Mucosa of descending colon (tissue), 3 donors: ENCODE measurements at regions not wholly inside any gene's neighbourhood (a gene's known extent, or its start where the extent isn't known, plus 50 kb on each side); places are given as distances from the start of the nearest gene placed in this dataset.

Experiments used
- ATAC-seq: fragments of 200-7000 bp; cut with Tn5 transposase; one replicate; pipeline ENCODE4 v1.9.1; 2020; ENCODE audit warnings: mild to moderate bottlenecking, moderate library complexity
- DNase-seq, 3 donors: peaks; one replicate each; pipeline ENCODE4 v3.0.0-alpha.2; 2020
- H3K36me3 ChIP-seq: fragments of 200-600 bp; one replicate; pipeline ENCODE4 v1.8.0; 2021; ENCODE audit warnings: low read depth, mild to moderate bottlenecking
- H3K4me1 ChIP-seq: fragments of 200-600 bp; one replicate; pipeline ENCODE4 v1.8.0; 2021; ENCODE audit warnings: low read depth, mild to moderate bottlenecking
- H3K4me3 ChIP-seq: fragments of 200-600 bp; one replicate; pipeline ENCODE4 v1.8.0; 2021; ENCODE audit warnings: mild to moderate bottlenecking
- H3K9me3 ChIP-seq: fragments of 200-600 bp; one replicate; pipeline ENCODE4 v1.8.0; 2021; ENCODE audit warnings: mild to moderate bottlenecking
- intact Hi-C, 2 donors: fragments of 100-400 bp; cut with DNase I in 1 of 2; cut with micrococcal nuclease in 1 of 2; formaldehyde crosslinking; loops; one replicate each; pipeline versions ENCODE4 v1.11.0 to v1.11.1; 2022; cut with DNase I, micrococcal nuclease
- TF ChIP-seq, protein P1 (sequence below): fragments of 200-600 bp; IDR thresholded peaks from one replicate; pipeline ENCODE4 v1.8.0; 2022; ENCODE audit warnings: antibody characterized with exemption, mild to moderate bottlenecking
- donor health status: DM: no; HTN: no; CAD: no; lungs with moderate emphysema.
- donor health status: DM: no; HTN: no; CAD: no.
- donor health status: DM: no; HTN: yes; CAD: no.

DNA sequence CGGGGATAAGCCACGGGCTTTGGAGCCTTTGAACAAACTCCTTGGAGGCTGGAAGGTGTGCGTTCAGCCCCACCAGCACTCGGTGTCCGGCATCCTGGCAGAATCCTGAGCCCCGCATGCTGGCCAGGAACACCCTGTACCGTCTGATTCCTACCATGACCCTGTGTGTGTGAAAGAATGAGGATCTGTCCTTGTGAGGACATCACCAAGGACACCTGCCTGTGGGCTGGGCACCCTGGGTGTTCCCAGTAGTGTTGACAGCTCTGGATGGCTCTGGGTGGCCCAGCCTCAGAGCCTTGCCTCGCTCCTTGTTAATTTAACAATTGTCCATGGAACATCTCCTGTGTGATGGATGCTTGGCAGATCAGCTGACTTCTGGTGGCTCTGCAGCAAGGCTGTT is 234.3 kb downstream of the QKI start:
- no peaks in the 10 kb centered on the region for H3K4me1 ChIP-seq
- DNase-seq (no peak), ATAC-seq (no peak)
- no peak overlapping the region for H3K4me3 ChIP-seq
- TF ChIP-seq, protein P1, sequence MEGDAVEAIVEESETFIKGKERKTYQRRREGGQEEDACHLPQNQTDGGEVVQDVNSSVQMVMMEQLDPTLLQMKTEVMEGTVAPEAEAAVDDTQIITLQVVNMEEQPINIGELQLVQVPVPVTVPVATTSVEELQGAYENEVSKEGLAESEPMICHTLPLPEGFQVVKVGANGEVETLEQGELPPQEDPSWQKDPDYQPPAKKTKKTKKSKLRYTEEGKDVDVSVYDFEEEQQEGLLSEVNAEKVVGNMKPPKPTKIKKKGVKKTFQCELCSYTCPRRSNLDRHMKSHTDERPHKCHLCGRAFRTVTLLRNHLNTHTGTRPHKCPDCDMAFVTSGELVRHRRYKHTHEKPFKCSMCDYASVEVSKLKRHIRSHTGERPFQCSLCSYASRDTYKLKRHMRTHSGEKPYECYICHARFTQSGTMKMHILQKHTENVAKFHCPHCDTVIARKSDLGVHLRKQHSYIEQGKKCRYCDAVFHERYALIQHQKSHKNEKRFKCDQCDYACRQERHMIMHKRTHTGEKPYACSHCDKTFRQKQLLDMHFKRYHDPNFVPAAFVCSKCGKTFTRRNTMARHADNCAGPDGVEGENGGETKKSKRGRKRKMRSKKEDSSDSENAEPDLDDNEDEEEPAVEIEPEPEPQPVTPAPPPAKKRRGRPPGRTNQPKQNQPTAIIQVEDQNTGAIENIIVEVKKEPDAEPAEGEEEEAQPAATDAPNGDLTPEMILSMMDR = no peak
- intact Hi-C loops = no loop called here
- no peaks in the 10 kb centered on the region for H3K9me3 ChIP-seq
- no peaks in the 10 kb centered on the region for H3K36me3 ChIP-seq

DNA sequence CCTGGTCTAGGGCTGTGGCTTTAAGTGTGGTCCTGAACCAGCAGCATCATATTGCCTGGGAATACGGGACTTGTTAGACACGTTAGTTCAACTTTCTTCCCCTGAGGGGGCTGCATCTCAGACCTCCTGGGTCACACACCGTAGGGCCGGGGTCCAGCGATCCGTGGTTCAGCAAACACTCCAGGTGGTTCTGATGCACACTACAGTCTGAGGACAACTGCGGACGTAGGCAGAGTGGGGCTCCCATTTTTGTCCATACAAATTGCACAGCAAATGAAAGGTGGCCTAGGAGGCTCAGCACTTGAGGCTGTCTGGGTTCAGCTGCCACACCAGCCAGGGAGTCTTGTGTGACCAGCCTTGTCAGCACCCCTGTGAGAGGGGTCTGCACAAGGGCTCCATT is 233.1 kb downstream of the QKI start:
- TF ChIP-seq, protein P1 = no peak
- ATAC-seq = no peak
- H3K36me3 ChIP-seq = no peaks in the 10 kb centered on the region
- no peak for DNase-seq
- H3K4me3 ChIP-seq = no peak overlapping the region
- no peaks in the 10 kb centered on the region for H3K4me1 ChIP-seq
- no peaks in the 10 kb centered on the region for H3K9me3 ChIP-seq
- intact Hi-C loops = no loop called here

DNA sequence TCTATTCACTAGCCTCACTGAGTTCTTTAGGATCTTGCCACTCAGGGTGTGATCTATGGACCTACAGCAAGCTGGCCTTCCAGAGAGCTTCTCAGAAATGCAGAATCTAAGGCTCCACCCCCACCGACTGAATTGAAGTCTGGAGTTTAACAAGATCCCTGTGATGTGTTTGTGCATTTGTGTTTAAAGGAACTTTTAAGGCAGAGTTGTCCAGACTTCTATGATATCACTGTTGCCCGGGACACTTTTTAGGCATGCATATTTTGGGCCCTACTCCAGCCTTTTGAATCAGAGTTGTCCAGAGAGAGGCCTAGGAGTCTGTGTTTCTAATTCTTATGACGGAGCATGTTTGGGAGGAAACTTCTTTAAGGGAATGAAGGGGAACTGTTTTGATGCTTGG is 232.3 kb downstream of the QKI start:
- Histone ChIP-seq H3K4me1 (no peaks in the 10 kb centered on the region), H3K36me3 (no peaks in the 10 kb centered on the region), H3K9me3 (no peaks in the 10 kb centered on the region), H3K4me3 (no peak overlapping the region)
- TF ChIP-seq, protein P1 = no peak
- ATAC-seq (no peak), DNase-seq (no peak)
- intact Hi-C loops = no loop called here

DNA sequence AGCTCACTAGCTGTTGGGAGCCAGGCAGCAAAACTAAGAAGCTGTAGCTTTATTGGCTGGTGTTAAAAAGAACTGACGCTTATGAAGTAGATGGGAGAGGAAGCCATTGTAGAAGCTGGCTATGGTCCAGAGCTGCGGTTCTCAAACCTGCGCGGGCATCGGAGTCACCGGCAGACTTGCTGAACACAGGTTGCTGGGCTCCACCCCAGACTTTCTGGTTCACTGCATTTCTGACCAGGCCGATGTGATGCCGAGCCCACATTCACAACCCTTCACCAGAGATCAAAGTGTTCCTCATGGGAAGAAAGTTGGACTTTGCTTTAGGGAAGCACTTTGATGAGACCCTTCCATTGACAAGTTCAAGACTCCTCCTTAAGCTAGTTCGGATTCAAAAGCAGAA is 231.6 kb downstream of the QKI start:
- no peaks in the 10 kb centered on the region for H3K9me3 ChIP-seq
- no peaks in the 10 kb centered on the region for H3K4me1 ChIP-seq
- ATAC-seq = no peak
- TF ChIP-seq, protein P1 = no peak
- no peak for DNase-seq
- H3K4me3 ChIP-seq = no peak overlapping the region
- H3K36me3 ChIP-seq = no peaks in the 10 kb centered on the region
- intact Hi-C loops = no loop called here

DNA sequence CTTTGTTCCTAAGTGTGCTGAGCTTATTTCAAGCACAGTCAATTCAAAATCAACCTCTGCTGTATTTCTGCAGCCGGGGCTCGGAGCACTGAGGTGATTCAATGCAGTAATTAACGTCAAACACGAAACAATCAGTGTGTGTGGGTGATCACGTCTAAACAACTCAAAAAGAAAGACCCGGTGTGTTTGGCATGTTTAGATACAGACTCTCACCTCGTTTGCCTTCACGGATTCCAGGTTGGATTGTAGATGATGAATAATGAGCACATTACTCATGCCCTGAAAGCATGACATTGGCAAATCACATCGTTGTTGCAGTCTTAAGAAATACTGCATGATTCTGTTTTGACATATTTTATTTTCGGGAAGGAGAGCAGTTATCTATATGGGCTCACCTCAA is 231.0 kb downstream of the QKI start:
- Histone ChIP-seq H3K36me3 (no peaks in the 10 kb centered on the region), H3K9me3 (no peaks in the 10 kb centered on the region), H3K4me1 (no peaks in the 10 kb centered on the region), H3K4me3 (no peak overlapping the region)
- TF ChIP-seq, protein P1 = no peak
- ATAC-seq = no peak
- DNase-seq = no peak
- intact Hi-C loops = no loop called here

DNA sequence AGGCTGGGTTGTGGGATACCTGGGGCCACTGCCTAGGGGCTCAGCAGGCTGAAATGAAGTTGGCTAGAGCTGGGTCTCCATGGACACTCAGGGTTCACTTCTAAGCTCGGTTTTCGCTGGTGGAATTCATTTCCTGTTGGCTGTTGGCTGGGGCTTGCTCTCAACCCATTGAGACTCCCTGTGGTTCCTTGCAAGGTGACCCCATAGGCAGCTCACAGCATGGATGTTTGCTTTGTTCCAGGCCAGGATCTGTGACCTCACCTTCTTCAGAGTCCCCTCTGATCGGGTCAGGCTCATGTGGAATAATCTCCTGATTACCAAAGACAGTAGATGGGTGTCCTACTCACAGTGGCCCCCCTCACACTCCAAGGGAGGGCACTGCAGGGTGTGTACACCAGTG is 229.3 kb downstream of the QKI start:
- no peak for ATAC-seq
- intact Hi-C loops = no loop called here
- Histone ChIP-seq H3K4me1 (no peaks in the 10 kb centered on the region), H3K36me3 (no peaks in the 10 kb centered on the region), H3K9me3 (no peaks in the 10 kb centered on the region), H3K4me3 (no peak overlapping the region)
- no peak for DNase-seq
- TF ChIP-seq, protein P1 = no peak
